ACC112 (cell line): ENCODE measurements at regions not wholly inside any gene's neighbourhood (a gene's known extent, or its start where the extent isn't known, plus 50 kb on each side); places are given as distances from the start of the nearest gene placed in this dataset.

ENCODE experiments used
- H2AFZ ChIP-seq: fragments of 200-600 bp; sonication (generic); one replicate; pipeline ENCODE4 v1.6.0; 2017; ENCODE audit warnings: antibody characterized with exemption, low read length; ENCODE audit not compliant: unreplicated experiment
- H3K27ac ChIP-seq: fragments of 200-600 bp; sonication (generic); 2 replicates; pipeline ENCODE4 v1.5.1; 2014; ENCODE audit warnings: low read depth, mild to moderate bottlenecking, antibody characterized with exemption, low read length, moderate library complexity
- H3K27me3 ChIP-seq: fragments of 200-600 bp; sonication (generic); 2 replicates; pipeline ENCODE4 v1.6.1; 2014; ENCODE audit warnings: mild to moderate bottlenecking, antibody characterized with exemption, low read length, moderate library complexity, mixed read lengths; ENCODE audit not compliant: insufficient read depth
- H3K36me3 ChIP-seq: fragments of 200-600 bp; sonication (generic); 2 replicates; pipeline ENCODE4 v1.6.1; 2016; ENCODE audit warnings: mild to moderate bottlenecking, antibody characterized with exemption, low read length, moderate library complexity, mixed read lengths; ENCODE audit not compliant: insufficient read depth
- H3K4me1 ChIP-seq: fragments of 200-600 bp; sonication (generic); one replicate; pipeline ENCODE4 v1.6.1; 2016; ENCODE audit warnings: low read length, mixed read lengths; ENCODE audit not compliant: insufficient read depth, unreplicated experiment, control insufficient read depth
- H3K4me3 ChIP-seq: fragments of 200-600 bp; sonication (generic); 2 replicates; pipeline ENCODE4 v1.5.1; 2014; ENCODE audit warnings: mild to moderate bottlenecking, low read depth, low read length
- H3K79me2 ChIP-seq: fragments of 200-600 bp; sonication (generic); one replicate; pipeline ENCODE4 v1.6.0; 2016; ENCODE audit warnings: low read length; ENCODE audit not compliant: control insufficient read depth, unreplicated experiment, insufficient read depth

DNA sequence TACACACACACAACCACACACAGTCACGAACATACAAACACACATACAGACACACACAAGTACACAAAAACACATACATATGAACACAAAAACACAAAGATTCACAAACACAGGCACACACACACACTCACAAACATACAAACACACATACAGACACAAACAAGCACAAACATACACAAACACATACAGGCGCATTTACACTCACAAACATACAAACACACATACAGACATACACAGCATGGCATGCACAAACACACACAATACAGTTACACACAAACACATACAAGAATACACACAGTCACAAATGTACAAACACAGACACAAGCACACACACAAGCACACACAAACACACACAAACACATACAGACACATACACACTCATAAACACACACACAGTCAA lies 247.9 kb downstream of the TENT4A start:
- Histone ChIP-seq H2AFZ (no peak overlapping the region), H3K27me3 (no peaks in the 10 kb centered on the region), H3K79me2 (no peaks in the 10 kb centered on the region), H3K4me1 (no peaks in the 10 kb centered on the region), H3K4me3 (no peak overlapping the region), H3K36me3 (no peaks in the 10 kb centered on the region), H3K27ac (no peak overlapping the region)

DNA sequence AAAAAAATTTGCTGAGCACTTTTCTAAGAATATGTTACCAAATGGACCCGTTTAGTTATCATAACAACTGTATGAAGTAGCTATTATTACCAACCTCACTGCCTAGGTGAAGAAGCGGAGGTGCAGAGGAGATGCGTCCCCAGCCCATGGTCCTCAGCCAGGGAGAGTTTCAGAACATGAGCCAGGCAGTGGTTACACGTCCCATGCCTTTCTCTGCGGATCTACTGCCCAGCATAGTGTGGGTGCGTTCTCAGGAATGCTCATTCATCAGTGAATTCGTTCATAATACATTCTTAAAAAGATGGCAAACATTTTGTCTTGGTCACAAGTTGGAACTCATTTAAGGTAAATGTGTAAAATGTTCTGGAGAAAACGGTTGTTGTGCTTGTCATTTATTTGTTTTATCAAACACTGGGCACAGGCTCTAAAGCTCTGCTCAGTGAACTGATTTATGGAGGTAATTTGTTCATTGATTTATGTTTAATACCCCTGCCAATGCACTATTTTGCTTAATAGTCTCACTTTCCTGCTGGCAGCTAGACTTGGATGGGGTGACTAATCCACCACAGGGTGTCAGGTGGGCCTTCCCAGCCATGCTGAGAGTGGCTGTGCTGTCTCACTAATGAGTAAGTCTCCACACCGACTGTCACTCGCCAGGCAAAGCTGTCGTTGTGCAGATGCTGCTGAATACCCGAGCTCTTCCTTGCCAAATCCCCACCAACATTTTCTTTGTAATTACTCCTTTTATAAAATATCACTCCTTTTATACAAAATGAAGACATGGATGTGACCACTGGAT lies 248.8 kb downstream of the TENT4A start:
- no peak overlapping the region for H2AFZ ChIP-seq
- no peak overlapping the region for H3K27ac ChIP-seq
- no peaks in the 10 kb centered on the region for H3K36me3 ChIP-seq
- H3K79me2 ChIP-seq = no peaks in the 10 kb centered on the region
- no peaks in the 10 kb centered on the region for H3K4me1 ChIP-seq
- H3K27me3 ChIP-seq = no peaks in the 10 kb centered on the region
- no peak overlapping the region for H3K4me3 ChIP-seq

DNA sequence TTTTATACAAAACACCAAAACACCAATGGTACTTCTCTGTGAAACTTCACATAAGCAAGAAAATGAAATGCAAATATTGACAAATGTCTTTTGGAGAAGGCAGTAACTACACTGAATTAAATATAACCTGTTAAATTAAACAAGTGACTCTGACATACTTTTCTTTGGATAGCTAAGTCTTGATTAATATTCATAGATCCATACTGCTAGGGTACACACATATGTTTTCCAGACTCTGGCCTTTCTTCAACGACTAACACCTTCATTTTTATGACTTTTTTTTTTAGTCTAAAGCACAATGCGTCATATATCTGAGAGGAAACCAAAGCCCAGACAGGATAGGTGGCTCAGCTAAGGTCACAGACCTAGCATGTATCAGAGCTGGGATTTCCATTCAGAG lies 263.7 kb downstream of the TENT4A start:
- Histone ChIP-seq H3K27ac (no peak overlapping the region), H3K27me3 (no peaks in the 10 kb centered on the region), H3K79me2 (no peaks in the 10 kb centered on the region), H3K4me3 (no peak overlapping the region), H3K4me1 (no peaks in the 10 kb centered on the region), H3K36me3 (no peaks in the 10 kb centered on the region), H2AFZ (no peak overlapping the region)

DNA sequence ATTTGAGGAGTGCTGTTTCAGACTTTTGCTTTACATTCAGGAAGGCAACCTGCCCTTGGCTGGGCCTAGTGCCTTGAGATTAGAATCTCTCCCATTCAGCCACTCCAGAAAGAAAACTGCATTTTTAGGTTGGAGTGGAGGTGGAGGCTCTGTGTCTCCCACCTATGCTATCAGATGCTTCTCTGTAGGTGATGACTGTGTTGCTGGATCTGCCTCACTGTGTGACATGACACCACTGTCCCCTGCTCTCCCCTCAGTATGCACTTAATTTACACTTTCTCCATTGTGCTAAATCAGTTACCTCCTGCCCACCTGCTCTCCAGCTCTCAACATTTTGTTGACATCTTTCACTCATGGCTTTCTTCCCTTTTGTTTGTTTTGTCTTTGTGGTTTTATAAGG lies 265.8 kb downstream of the TENT4A start:
- H2AFZ ChIP-seq = no peak overlapping the region
- H3K27me3 ChIP-seq = no peaks in the 10 kb centered on the region
- H3K27ac ChIP-seq = no peak overlapping the region
- H3K4me1 ChIP-seq = no peaks in the 10 kb centered on the region
- H3K4me3 ChIP-seq = no peak overlapping the region
- no peaks in the 10 kb centered on the region for H3K36me3 ChIP-seq
- no peaks in the 10 kb centered on the region for H3K79me2 ChIP-seq

- no peak overlapping the region for H3K27ac ChIP-seq
- H2AFZ ChIP-seq = no peak overlapping the region
- H3K36me3 ChIP-seq = no peaks in the 10 kb centered on the region
- H3K79me2 ChIP-seq = no peaks in the 10 kb centered on the region
- H3K4me1 ChIP-seq = no peaks in the 10 kb centered on the region
- no peaks in the 10 kb centered on the region for H3K27me3 ChIP-seq
- no peak overlapping the region for H3K4me3 ChIP-seq
Measured at GRCh38 chr5:6989230-6989629, 276.0 kb downstream of the TENT4A start.

GRCh38 chr5:6994097-6994496 lies 280.9 kb downstream of the TENT4A start:
- no peaks in the 10 kb centered on the region for H3K79me2 ChIP-seq
- H3K4me1 ChIP-seq = no peaks in the 10 kb centered on the region
- H2AFZ ChIP-seq = no peak overlapping the region
- H3K27me3 ChIP-seq = no peaks in the 10 kb centered on the region
- H3K27ac ChIP-seq = no peak overlapping the region
- H3K36me3 ChIP-seq = no peaks in the 10 kb centered on the region
- no peak overlapping the region for H3K4me3 ChIP-seq

- H3K4me3 ChIP-seq = no peak overlapping the region
- H3K27me3 ChIP-seq = no peaks in the 10 kb centered on the region
- H3K4me1 ChIP-seq = no peaks in the 10 kb centered on the region
- H3K27ac ChIP-seq = no peak overlapping the region
- no peaks in the 10 kb centered on the region for H3K79me2 ChIP-seq
- no peak overlapping the region for H2AFZ ChIP-seq
- no peaks in the 10 kb centered on the region for H3K36me3 ChIP-seq
Measured at GRCh38 chr5:6995115-6995514, 281.9 kb downstream of the TENT4A start.

GRCh38 chr5:7000310-7000709 lies 287.1 kb downstream of the TENT4A start:
- no peaks in the 10 kb centered on the region for H3K79me2 ChIP-seq
- no peak overlapping the region for H2AFZ ChIP-seq
- H3K27me3 ChIP-seq = no peaks in the 10 kb centered on the region
- no peak overlapping the region for H3K27ac ChIP-seq
- H3K4me1 ChIP-seq = no peaks in the 10 kb centered on the region
- no peak overlapping the region for H3K4me3 ChIP-seq
- H3K36me3 ChIP-seq = no peaks in the 10 kb centered on the region

- Histone ChIP-seq H3K27me3 (no peaks in the 10 kb centered on the region), H3K27ac (no peak overlapping the region), H3K36me3 (no peaks in the 10 kb centered on the region), H3K79me2 (no peaks in the 10 kb centered on the region), H2AFZ (no peak overlapping the region), H3K4me3 (no peak overlapping the region), H3K4me1 (no peaks in the 10 kb centered on the region)
Measured at GRCh38 chr5:7010591-7010990, 297.4 kb downstream of the TENT4A start.

- Histone ChIP-seq H3K4me3 (no peak overlapping the region), H3K27ac (no peak overlapping the region), H3K4me1 (no peaks in the 10 kb centered on the region), H3K79me2 (no peaks in the 10 kb centered on the region), H3K36me3 (no peaks in the 10 kb centered on the region), H3K27me3 (no peaks in the 10 kb centered on the region), H2AFZ (no peak overlapping the region)
Measured at GRCh38 chr5:7012057-7012456, 298.8 kb downstream of the TENT4A start.

GRCh38 chr5:7014611-7015010 lies 301.4 kb downstream of the TENT4A start:
- H3K27ac ChIP-seq = no peak overlapping the region

More at GRCh38 chr5:7014611-7015010, 301.4 kb downstream of the TENT4A start:
- no peaks in the 10 kb centered on the region for H3K27me3 ChIP-seq
- no peaks in the 10 kb centered on the region for H3K4me1 ChIP-seq
- H2AFZ ChIP-seq = no peak overlapping the region
- no peak overlapping the region for H3K4me3 ChIP-seq
- no peaks in the 10 kb centered on the region for H3K36me3 ChIP-seq
- no peaks in the 10 kb centered on the region for H3K79me2 ChIP-seq
